GM21825 (cell line): ENCODE measurements at regions not wholly inside any gene's neighbourhood (a gene's known extent, or its start where the extent isn't known, plus 50 kb on each side); places are given as distances from the start of the nearest gene placed in this dataset.

Source experiments
- ATAC-seq: cut with Tn5 transposase; IDR thresholded peaks from one replicate; pipeline ENCODE4 v1.9.1; 2021; ENCODE audit warnings: mild to moderate bottlenecking, moderate library complexity; ENCODE audit not compliant: unreplicated experiment

GRCh38 chr12:65622056-65622455 is 202.2 kb upstream of the HMGA2 start:
- ATAC-seq, result no peak

GRCh38 chr12:65623507-65623906 is 200.8 kb upstream of the HMGA2 start:
- ATAC-seq, result no peak

GRCh38 chr12:65624554-65625086 is 199.7 kb upstream of the HMGA2 start:
- no peak for ATAC-seq

GRCh38 chr12:65628061-65628460 is 196.2 kb upstream of the HMGA2 start:
- ATAC-seq, result no peak

- ATAC-seq, result no peak
Observed at GRCh38 chr12:65630555-65630954, 193.7 kb upstream of the HMGA2 start.

GRCh38 chr12:65631621-65632111 is 192.6 kb upstream of the HMGA2 start:
- no peak for ATAC-seq

- no peak for ATAC-seq
Observed at GRCh38 chr12:65632131-65632855, 192.0 kb upstream of the HMGA2 start.

GRCh38 chr12:65634061-65634460 is 190.2 kb upstream of the HMGA2 start:
- no peak for ATAC-seq

- ATAC-seq, result no peak
Observed at GRCh38 chr12:65634626-65635331, 189.5 kb upstream of the HMGA2 start.

- no peak for ATAC-seq
Observed at GRCh38 chr12:65636436-65636835, 187.8 kb upstream of the HMGA2 start.

- ATAC-seq, result no peak
Observed at GRCh38 chr12:65637150-65637549, 187.1 kb upstream of the HMGA2 start.

GRCh38 chr12:65637774-65638173 is 186.5 kb upstream of the HMGA2 start:
- no peak for ATAC-seq

GRCh38 chr12:65638324-65638723 is 186.0 kb upstream of the HMGA2 start:
- no peak for ATAC-seq

- ATAC-seq, result no peak
Observed at GRCh38 chr12:65640489-65640901, 183.8 kb upstream of the HMGA2 start.

GRCh38 chr12:65642061-65642661 is 182.1 kb upstream of the HMGA2 start:
- no peak for ATAC-seq

- no peak for ATAC-seq
Observed at GRCh38 chr12:65643171-65643570, 181.1 kb upstream of the HMGA2 start.

- no peak for ATAC-seq
Observed at GRCh38 chr12:65643595-65644386, 180.5 kb upstream of the HMGA2 start.

GRCh38 chr12:65646127-65646643 is 178.1 kb upstream of the HMGA2 start:
- ATAC-seq, result no peak

GRCh38 chr12:65647074-65647473 is 177.2 kb upstream of the HMGA2 start:
- no peak for ATAC-seq

- ATAC-seq, result no peak
Observed at GRCh38 chr12:65648461-65648860, 175.8 kb upstream of the HMGA2 start.

GRCh38 chr12:65649126-65649525 is 175.2 kb upstream of the HMGA2 start:
- ATAC-seq, result no peak
